DOHH2 (cell line): ENCODE measurements at regions not wholly inside any gene's neighbourhood (a gene's known extent, or its start where the extent isn't known, plus 50 kb on each side); places are given as distances from the start of the nearest gene placed in this dataset.

Experiments used
- H3F3A ChIP-seq: fragments of 200-600 bp; sonication (generic), shearing (Covaris generic); 2 replicates; pipeline ENCODE4 v1.6.0; 2016; ENCODE audit warnings: antibody characterized with exemption, mild to moderate bottlenecking; ENCODE audit not compliant: control insufficient read depth, insufficient read depth
- H3K27ac ChIP-seq: fragments of 200-600 bp; sonication (generic); 2 replicates; pipeline ENCODE4 v1.5.1; 2014; ENCODE audit warnings: low read depth, mild to moderate bottlenecking, low read length, moderate library complexity
- H3K27me3 ChIP-seq: fragments of 200-600 bp; sonication (generic); 2 replicates; pipeline ENCODE4 v1.6.1; 2014; ENCODE audit warnings: mild to moderate bottlenecking, low read length, mixed read lengths; ENCODE audit not compliant: control insufficient read depth
- H3K36me3 ChIP-seq: fragments of 200-600 bp; sonication (generic); 2 replicates; pipeline ENCODE4 v1.6.1; 2014; ENCODE audit warnings: mild to moderate bottlenecking, low read length, moderate library complexity, mixed read lengths; ENCODE audit not compliant: control insufficient read depth
- H3K4me1 ChIP-seq: fragments of 200-600 bp; sonication (generic); 2 replicates; pipeline ENCODE4 v1.6.1; 2014; ENCODE audit warnings: mild to moderate bottlenecking, low read length, mixed read lengths; ENCODE audit not compliant: control insufficient read depth
- H3K4me2 ChIP-seq: fragments of 200-600 bp; sonication (generic); 2 replicates; pipeline ENCODE4 v1.6.0; 2014; ENCODE audit warnings: mild to moderate bottlenecking, low read length, moderate library complexity
- H3K4me3 ChIP-seq: fragments of 200-600 bp; sonication (generic); 2 replicates; pipeline ENCODE4 v1.5.1; 2014; ENCODE audit warnings: mild to moderate bottlenecking, low read length, mixed read lengths
- H3K79me2 ChIP-seq: fragments of 200-600 bp; sonication (generic); 2 replicates; pipeline ENCODE4 v1.6.1; 2014; ENCODE audit warnings: mild to moderate bottlenecking, low read length, mixed read lengths; ENCODE audit not compliant: control insufficient read depth
- H3K9me2 ChIP-seq: fragments of 200-600 bp; sonication (generic); replicated peaks from 2 replicates; pipeline ENCODE4 v1.6.1; 2014; ENCODE audit warnings: mild to moderate bottlenecking, low read length, mixed read lengths; ENCODE audit not compliant: control insufficient read depth
- H3K9me3 ChIP-seq: fragments of 200-600 bp; sonication (generic); 2 replicates; pipeline ENCODE4 v1.6.1; 2014; ENCODE audit warnings: antibody characterized with exemption, low read length, mixed read lengths; ENCODE audit not compliant: control insufficient read depth, insufficient read depth
- H4K20me1 ChIP-seq: fragments of 200-600 bp; sonication (generic); 2 replicates; pipeline ENCODE4 v1.6.0; 2014; ENCODE audit warnings: low read depth, mild to moderate bottlenecking, antibody characterized with exemption, low read length, moderate library complexity; ENCODE audit not compliant: control insufficient read depth, insufficient read depth
- CTCF ChIP-seq: fragments of 200-600 bp; sonication (generic); IDR thresholded peaks from one replicate; pipeline ENCODE4 v1.5.1; 2014; ENCODE audit warnings: antibody characterized with exemption, mild to moderate bottlenecking, low read depth, low read length; ENCODE audit not compliant: poor library complexity, severe bottlenecking
- EZH2phosphoT487 ChIP-seq: fragments of 200-600 bp; sonication (generic); IDR thresholded peaks from 2 replicates; pipeline ENCODE4 v1.6.1; 2017; ENCODE audit warnings: borderline replicate concordance, mild to moderate bottlenecking, antibody characterized with exemption, low read length, moderate library complexity, mixed read lengths

GRCh38 chr2:186980117-186980442 lies 131.1 kb upstream of the ZSWIM2 start:
- no peak overlapping the region for H3K27ac ChIP-seq
- no peak overlapping the region for H3K4me3 ChIP-seq
- no peaks in the 10 kb centered on the region for H3K27me3 ChIP-seq
- H3K9me3 ChIP-seq = no peaks in the 10 kb centered on the region
- H3F3A ChIP-seq = no peaks in the 10 kb centered on the region
- no peaks in the 10 kb centered on the region for H3K79me2 ChIP-seq
- no peaks in the 10 kb centered on the region for H3K36me3 ChIP-seq
- no peaks in the 10 kb centered on the region for H3K9me2 ChIP-seq
- TF ChIP-seq EZH2phosphoT487 (no peak), CTCF (no peak)
- H4K20me1 ChIP-seq = no peaks in the 10 kb centered on the region
- H3K4me1 ChIP-seq = no peaks in the 10 kb centered on the region
- no peak overlapping the region for H3K4me2 ChIP-seq

GRCh38 chr2:186979439-186980116 lies 130.6 kb upstream of the ZSWIM2 start:
- H3K4me1 ChIP-seq = no peaks in the 10 kb centered on the region
- no peaks in the 10 kb centered on the region for H4K20me1 ChIP-seq
- H3K27me3 ChIP-seq = no peaks in the 10 kb centered on the region

GRCh38 chr2:186977433-186978045 lies 128.6 kb upstream of the ZSWIM2 start:
- H3K9me3 ChIP-seq = no peaks in the 10 kb centered on the region
- no peaks in the 10 kb centered on the region for H3F3A ChIP-seq
- H3K79me2 ChIP-seq = no peaks in the 10 kb centered on the region
- H4K20me1 ChIP-seq = no peaks in the 10 kb centered on the region
- no peaks in the 10 kb centered on the region for H3K4me1 ChIP-seq
- H3K27me3 ChIP-seq = no peaks in the 10 kb centered on the region
- H3K4me2 ChIP-seq = no peak overlapping the region
- TF ChIP-seq EZH2phosphoT487 (no peak), CTCF (no peak)
- no peaks in the 10 kb centered on the region for H3K9me2 ChIP-seq
- H3K36me3 ChIP-seq = no peaks in the 10 kb centered on the region
- H3K27ac ChIP-seq = no peak overlapping the region
- no peak overlapping the region for H3K4me3 ChIP-seq

More at GRCh38 chr2:186979439-186980116, 130.6 kb upstream of the ZSWIM2 start:
- H3K9me2 ChIP-seq = no peaks in the 10 kb centered on the region
- no peaks in the 10 kb centered on the region for H3K79me2 ChIP-seq
- H3K9me3 ChIP-seq = no peaks in the 10 kb centered on the region
- no peaks in the 10 kb centered on the region for H3K36me3 ChIP-seq
- H3F3A ChIP-seq = no peaks in the 10 kb centered on the region
- TF ChIP-seq EZH2phosphoT487 = no peak
- H3K27ac ChIP-seq = no peak overlapping the region
- no peak overlapping the region for H3K4me2 ChIP-seq
- H3K4me3 ChIP-seq = no peak overlapping the region

- Histone ChIP-seq H4K20me1 (no peaks in the 10 kb centered on the region), H3K36me3 (no peaks in the 10 kb centered on the region), H3K27ac (no peak overlapping the region), H3K9me2 (no peaks in the 10 kb centered on the region), H3K4me1 (no peaks in the 10 kb centered on the region), H3K9me3 (no peaks in the 10 kb centered on the region), H3K27me3 (no peaks in the 10 kb centered on the region), H3K4me2 (no peak overlapping the region), H3F3A (no peaks in the 10 kb centered on the region), H3K79me2 (no peaks in the 10 kb centered on the region), H3K4me3 (no peak overlapping the region)
- no peak for TF ChIP-seq EZH2phosphoT487
- TF ChIP-seq CTCF = no peak
These were observed 127.4 kb upstream of the ZSWIM2 start for GRCh38 chr2:186976329-186976728.
